HCT116 (cell line): ENCODE measurements at regions not wholly inside any gene's neighbourhood (a gene's known extent, or its start where the extent isn't known, plus 50 kb on each side); places are given as distances from the start of the nearest gene placed in this dataset.

ENCODE experiments used
- CTCF ChIP-seq, 3 experiments: fragments of 200-600 bp in 1 of 3; sonication (generic) in 1 of 3; IDR thresholded peaks in 2 of 3; conservative IDR thresholded peaks in 1 of 3; 2 replicates each; pipeline ENCODE4 v1.5.1; 2012 to 2017; ENCODE audit warnings: low read depth in 2 of 3, low read length in 2 of 3, antibody characterized with exemption in 1 of 3, borderline replicate concordance in 1 of 3, control low read depth in 1 of 3, mild to moderate bottlenecking in 1 of 3, mixed read lengths in 1 of 3, mixed run types in 1 of 3, moderate library complexity in 1 of 3; ENCODE audit not compliant: insufficient read depth in 1 of 3
- EGR1 ChIP-seq: IDR thresholded peaks from 2 replicates; pipeline ENCODE4 v1.6.1; 2012; ENCODE audit warnings: low read depth
- EZH2 ChIP-seq: fragments of 200-600 bp; sonication (generic); IDR thresholded peaks from 2 replicates; pipeline ENCODE4 v1.6.1; 2017; ENCODE audit warnings: antibody characterized with exemption, mixed run types
- EZH2phosphoT487 ChIP-seq: fragments of 200-600 bp; IDR thresholded peaks from 2 replicates; pipeline ENCODE4 v1.6.1; 2018; ENCODE audit warnings: antibody characterized with exemption, borderline replicate concordance
- FOSL1 ChIP-seq: IDR thresholded peaks from 2 replicates; pipeline ENCODE4 v1.6.1; 2012; ENCODE audit warnings: low read depth
- JUND ChIP-seq: IDR thresholded peaks from 2 replicates; pipeline ENCODE4 v1.6.1; 2012
- MAX ChIP-seq: IDR thresholded peaks from 2 replicates; pipeline ENCODE4 v1.6.1; 2012
- POLR2A ChIP-seq: IDR thresholded peaks from 2 replicates; pipeline ENCODE4 v1.7.0; 2011; ENCODE audit warnings: borderline replicate concordance; ENCODE audit not compliant: insufficient read depth, insufficient read length; ENCODE audit errors: extremely low read depth
- POLR2AphosphoS5 ChIP-seq: IDR thresholded peaks from 2 replicates; pipeline ENCODE4 v1.6.1; 2011; ENCODE audit warnings: mild to moderate bottlenecking, low read depth, low read length, moderate library complexity
- RAD21 ChIP-seq: IDR thresholded peaks from 2 replicates; pipeline ENCODE4 v1.6.1; 2012; ENCODE audit warnings: low read depth, mild to moderate bottlenecking
- SIN3A ChIP-seq: IDR thresholded peaks from 2 replicates; pipeline ENCODE4 v1.6.1; 2012; ENCODE audit warnings: low read depth
- YY1 ChIP-seq: IDR thresholded peaks from 2 replicates; pipeline ENCODE4 v1.6.1; 2011; ENCODE audit warnings: low read length, low read depth, moderate library complexity, mild to moderate bottlenecking; ENCODE audit not compliant: insufficient replicate concordance; ENCODE audit errors: extremely low read depth
- ZNF274 ChIP-seq: fragments of 200-500 bp; sonication (Bioruptor generic); IDR thresholded peaks from 2 replicates; pipeline ENCODE4 v1.6.1; 2014; ENCODE audit warnings: mild to moderate bottlenecking, low read depth, low read length, inconsistent platforms

- no peak for TF ChIP-seq CTCF (IDR thresholded peaks at IDR 0.05 in 2 of 3, conservative IDR thresholded peaks at IDR 0.05 in 1 of 3; ENCODE audit: borderline replicate concordance in 1 of 3, insufficient read depth in 1 of 3, low read depth in 2 of 3, low read length in 2 of 3)
- TF ChIP-seq POLR2AphosphoS5: no peak
- TF ChIP-seq SIN3A: no peak
- no peak for TF ChIP-seq EZH2phosphoT487
- TF ChIP-seq ZNF274: no peak
- no peak for TF ChIP-seq POLR2A
- TF ChIP-seq YY1: no peak
- no peak for TF ChIP-seq EZH2
- no peak for TF ChIP-seq EGR1
- no peak for TF ChIP-seq FOSL1
- no peak for TF ChIP-seq JUND
- no peak for TF ChIP-seq MAX
- no peak for TF ChIP-seq RAD21
Measured at GRCh38 chr9:2324742-2325141, 296.8 kb upstream of the VLDLR start.
